Lower leg skin (tissue), 3 donors: ENCODE measurements at regions not wholly inside any gene's neighbourhood (a gene's known extent, or its start where the extent isn't known, plus 50 kb on each side); places are given as distances from the start of the nearest gene placed in this dataset.

Source experiments
- POLR2A ChIP-seq, 2 donors: fragments of 450-650 bp; IDR thresholded peaks; one replicate each; pipeline ENCODE4 v1.6.1; 2016 to 2017; ENCODE audit warnings: antibody characterized with exemption in 2 of 2, mild to moderate bottlenecking in 1 of 2, moderate library complexity in 1 of 2
- TF ChIP-seq, protein P1 (sequence below), 3 donors: fragments of 450-650 bp; IDR thresholded peaks; one replicate each; pipeline ENCODE4 v1.5.1; 2016; ENCODE audit warnings: antibody characterized with exemption in 3 of 3, mild to moderate bottlenecking in 3 of 3, moderate library complexity in 2 of 3

DNA sequence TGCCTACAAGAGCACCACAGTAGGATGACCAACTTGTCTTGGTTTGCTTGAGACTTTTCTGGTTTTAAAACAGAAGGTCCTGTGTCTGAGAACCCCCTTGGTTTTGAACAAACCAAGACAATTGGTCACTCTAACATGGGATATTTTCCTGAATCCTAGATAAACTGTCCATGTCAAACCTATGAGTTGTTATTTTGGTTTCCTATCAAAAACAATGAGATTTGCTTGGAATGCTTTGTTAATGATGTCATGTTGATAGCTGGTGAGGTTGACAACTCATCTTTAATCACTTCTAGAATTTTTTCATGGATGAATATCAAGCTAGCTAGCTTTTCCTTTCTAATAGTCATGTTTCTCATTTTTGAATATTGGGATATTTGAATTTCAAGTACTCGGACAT, 518.3 kb upstream of the ARX start:
- TF ChIP-seq, protein P1, sequence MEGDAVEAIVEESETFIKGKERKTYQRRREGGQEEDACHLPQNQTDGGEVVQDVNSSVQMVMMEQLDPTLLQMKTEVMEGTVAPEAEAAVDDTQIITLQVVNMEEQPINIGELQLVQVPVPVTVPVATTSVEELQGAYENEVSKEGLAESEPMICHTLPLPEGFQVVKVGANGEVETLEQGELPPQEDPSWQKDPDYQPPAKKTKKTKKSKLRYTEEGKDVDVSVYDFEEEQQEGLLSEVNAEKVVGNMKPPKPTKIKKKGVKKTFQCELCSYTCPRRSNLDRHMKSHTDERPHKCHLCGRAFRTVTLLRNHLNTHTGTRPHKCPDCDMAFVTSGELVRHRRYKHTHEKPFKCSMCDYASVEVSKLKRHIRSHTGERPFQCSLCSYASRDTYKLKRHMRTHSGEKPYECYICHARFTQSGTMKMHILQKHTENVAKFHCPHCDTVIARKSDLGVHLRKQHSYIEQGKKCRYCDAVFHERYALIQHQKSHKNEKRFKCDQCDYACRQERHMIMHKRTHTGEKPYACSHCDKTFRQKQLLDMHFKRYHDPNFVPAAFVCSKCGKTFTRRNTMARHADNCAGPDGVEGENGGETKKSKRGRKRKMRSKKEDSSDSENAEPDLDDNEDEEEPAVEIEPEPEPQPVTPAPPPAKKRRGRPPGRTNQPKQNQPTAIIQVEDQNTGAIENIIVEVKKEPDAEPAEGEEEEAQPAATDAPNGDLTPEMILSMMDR (IDR thresholded peaks at IDR 0.05) = no peak
- no peak for TF ChIP-seq POLR2A (IDR thresholded peaks at IDR 0.05)
